ENCODE measurements at regions not wholly inside any gene's neighbourhood (a gene's known extent, or its start where the extent isn't known, plus 50 kb on each side); places are given as distances from the start of the nearest gene placed in this dataset.

DNA sequence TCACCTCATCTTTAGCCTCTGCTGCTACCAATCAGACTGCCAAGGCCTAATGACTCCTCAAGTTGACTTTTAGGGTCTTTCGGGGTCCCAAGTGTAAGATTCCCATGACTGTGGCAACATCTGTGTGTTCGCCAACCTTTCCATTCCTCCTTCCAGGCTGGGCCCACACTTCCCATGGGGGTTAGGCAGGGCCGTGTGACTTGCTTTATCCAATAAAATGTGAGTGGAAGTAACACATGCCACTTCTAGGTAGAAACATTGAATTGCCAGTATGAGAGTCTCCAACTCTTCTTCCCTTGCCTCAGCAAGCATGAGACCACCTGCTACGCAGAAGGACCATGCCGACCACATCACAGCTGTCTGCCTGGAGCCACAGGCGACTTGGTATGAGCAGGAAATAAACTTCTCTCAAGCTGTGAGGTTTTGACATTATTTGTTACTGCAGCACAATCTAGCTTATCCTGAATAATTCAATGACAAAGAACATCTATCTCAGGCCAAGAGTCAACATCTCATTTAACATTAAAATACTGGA lies 190.4 kb upstream of the IER5L start:
- TF ChIP-seq GATA3 (IDR thresholded peaks at IDR 0.05; ENCODE audit: low read depth, low read length): no peak
- TF ChIP-seq GATA2 (IDR thresholded peaks at IDR 0.05; ENCODE audit: low read depth, low read length): no peak

All from SH-SY5Y (cell line).